ENCODE measurements at regions not wholly inside any gene's neighbourhood (a gene's known extent, or its start where the extent isn't known, plus 50 kb on each side); places are given as distances from the start of the nearest gene placed in this dataset.
"Not testable (repeated sequence)": the region's sequence is repeated elsewhere in the genome, so short reads cannot be mapped to it uniquely, and the experiment has no call there.

DNA sequence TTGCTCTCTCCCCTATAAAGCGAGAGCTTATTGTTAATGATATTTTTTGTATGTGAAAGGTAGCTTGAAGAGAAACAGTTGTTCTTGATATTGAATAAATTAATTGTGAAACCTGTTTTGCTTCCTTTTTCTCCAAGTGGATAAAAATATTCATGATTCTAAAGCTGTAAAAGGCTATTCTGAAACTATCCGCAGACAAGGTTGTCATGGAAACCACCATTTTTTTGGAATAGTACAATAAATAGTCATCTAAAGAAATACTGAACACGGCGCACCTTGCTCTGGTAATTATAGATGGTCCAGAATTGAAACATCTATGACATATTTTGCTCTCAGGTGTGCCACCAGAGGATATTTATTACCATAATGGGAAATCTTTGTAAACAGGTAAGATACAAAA is 1103.0 kb upstream of the SLC39A10 start:
- no peak for DNase-seq (ENCODE audit: low read depth in 2 of 2)

DNA sequence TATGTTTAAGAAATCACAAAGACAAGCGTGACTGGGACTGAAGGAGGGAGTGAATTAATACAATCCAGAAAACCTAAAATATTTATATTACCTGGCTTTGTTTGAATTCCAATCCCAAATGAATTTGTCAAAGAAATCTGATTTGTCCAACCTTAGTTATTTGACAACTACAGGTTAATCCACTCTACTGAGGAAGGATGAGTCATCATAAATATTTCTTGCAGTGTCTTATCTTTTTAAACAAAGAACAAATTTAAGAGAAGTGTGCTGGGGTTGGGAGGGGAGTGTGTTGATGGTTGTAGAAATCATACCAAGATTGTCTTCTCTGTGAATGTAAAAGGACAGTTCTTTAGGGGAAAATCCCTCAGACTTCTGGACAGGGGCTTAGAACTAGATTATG is 1106.3 kb upstream of the SLC39A10 start:
- DNase-seq (ENCODE audit: low read depth in 2 of 2), result no peak

DNA sequence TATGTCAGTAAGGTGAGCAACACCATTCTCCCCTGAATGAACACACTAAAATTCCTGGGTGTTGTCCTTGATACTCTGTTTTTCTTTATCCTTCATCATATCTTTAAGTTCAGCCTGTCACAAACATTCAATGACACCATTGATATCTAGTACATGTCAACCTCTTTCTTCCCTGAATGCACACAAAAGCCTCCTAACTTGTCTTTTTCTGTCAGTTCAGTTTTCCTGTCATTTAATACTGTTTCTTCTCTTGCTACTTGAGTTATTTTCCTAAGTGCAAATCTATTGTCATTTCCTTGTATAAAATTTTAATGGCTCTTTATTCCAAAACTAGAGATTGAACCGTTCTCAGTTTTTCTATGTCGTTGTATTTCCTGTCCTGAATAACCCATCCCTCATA is 1107.6 kb upstream of the SLC39A10 start:
- no peak for DNase-seq (ENCODE audit: low read depth in 2 of 2)

DNA sequence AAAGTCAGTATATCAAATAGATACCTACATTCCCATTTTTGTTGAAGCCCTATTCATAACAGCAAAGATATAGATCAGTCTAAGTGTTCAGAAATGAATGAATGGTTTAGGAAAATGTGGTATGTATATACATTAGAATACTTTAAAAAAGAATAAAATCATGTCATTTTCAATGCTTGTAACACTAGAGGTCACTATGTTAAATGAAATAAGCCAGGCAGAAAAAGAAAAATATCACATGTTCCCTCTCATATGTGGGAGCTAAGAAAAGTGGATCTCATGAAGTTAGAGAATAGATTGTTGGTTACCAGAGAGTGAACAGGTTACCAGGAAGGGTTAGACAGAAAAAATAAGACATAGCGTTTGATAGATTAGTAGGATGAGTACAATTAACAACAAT is 1111.0 kb upstream of the SLC39A10 start:
- DNase-seq (ENCODE audit: low read depth in 2 of 2), result no peak

DNA sequence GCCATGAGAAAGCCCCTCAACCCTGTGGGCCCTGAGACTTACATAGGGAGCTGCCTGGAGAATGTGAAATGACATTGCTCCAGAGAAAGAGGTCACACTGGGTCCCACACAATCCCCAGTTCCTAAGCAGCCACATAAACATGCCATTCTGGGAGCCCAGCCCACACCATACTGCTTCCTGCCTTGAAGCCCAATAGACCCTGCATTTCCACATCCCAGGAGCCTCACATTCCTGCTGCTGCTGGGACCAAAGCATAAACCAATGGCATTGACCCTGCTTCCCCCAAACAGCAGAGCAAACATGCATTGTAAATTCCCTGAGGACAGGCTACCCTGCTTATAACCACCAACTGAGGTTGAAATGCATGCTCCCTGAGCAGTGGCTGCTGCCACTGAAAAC is 1117.6 kb upstream of the SLC39A10 start:
- DNase-seq (ENCODE audit: low read depth in 2 of 2), result no peak

DNA sequence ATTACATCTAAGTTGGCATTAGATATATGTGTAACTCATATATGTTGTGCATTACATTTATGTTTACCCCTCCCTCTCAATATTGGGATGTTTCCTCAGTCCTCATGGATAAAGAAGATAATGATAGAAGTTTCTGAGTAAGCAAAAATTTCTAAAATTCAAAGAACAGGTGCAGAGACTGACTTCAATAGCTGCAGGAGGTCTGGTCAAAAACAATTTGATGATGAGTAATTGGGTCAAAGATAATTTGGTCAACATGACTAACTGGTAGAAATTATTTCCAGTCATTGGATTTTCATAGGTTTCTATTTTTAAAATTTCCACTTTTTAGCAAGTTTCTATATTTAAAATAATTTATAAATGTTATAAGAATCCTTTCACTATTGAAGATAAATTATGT is 1130.9 kb upstream of the SLC39A10 start:
- no peak for DNase-seq (ENCODE audit: low read depth in 2 of 2)

DNA sequence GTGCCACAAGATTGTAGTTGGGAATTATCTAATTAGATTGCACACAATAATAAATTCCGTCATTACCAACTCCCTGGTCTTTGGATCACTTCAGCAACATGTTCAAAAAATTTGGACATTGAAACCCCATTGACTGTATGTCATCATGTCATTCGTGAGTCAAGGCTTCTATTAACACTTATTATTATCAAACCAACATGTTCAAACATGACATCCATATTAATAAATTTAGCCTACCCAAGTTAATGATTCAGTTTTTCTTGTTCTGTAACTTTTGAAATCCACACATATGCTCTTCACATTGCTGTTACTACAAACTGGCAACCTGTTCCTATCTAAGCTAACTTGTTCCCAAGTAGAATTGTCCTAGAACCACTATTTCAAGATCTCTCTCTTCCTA is 1142.7 kb upstream of the SLC39A10 start:
- no peak for DNase-seq (ENCODE audit: low read depth in 2 of 2)

DNA sequence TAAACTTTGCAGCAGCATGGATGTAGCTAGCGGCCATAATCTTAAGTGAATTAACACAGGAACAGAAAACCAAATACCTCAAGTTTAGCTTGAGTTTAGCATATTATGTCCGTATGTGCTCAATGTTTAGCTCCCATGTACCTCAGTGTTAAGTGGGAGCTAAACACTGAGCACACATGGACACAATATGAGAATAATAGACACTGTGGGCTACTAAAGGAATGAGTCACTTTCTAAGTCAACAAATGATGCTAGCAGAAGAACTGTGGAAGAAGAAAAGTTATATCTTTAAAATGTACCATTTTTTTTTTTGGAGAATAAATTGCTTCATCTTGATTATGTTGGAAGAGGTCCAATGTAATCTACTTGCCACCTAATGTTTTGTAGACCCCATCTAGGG is 1146.0 kb upstream of the SLC39A10 start:
- DNase-seq (ENCODE audit: low read depth in 2 of 2), result not testable (repeated sequence)

DNA sequence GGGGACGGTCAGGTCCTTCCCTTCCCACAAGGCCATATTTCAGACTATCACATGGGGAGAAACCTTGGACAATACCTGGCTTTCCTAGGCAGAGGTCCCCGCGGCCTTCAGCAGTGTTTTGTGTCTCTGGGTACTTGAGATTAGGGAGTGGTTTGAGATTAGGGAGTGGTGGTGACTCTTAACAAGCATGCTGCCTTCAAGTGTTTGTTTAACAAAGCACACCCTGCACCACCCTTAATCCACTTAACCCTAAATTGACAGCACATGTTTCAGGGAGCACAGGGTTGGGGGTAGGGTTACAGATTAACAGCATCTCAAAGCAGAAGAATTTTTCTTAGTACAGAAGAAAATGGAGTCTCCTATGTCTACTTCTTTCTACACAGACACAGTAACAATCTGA is 1152.2 kb upstream of the SLC39A10 start:
- not testable (repeated sequence) for DNase-seq (ENCODE audit: low read depth in 2 of 2)

DNA sequence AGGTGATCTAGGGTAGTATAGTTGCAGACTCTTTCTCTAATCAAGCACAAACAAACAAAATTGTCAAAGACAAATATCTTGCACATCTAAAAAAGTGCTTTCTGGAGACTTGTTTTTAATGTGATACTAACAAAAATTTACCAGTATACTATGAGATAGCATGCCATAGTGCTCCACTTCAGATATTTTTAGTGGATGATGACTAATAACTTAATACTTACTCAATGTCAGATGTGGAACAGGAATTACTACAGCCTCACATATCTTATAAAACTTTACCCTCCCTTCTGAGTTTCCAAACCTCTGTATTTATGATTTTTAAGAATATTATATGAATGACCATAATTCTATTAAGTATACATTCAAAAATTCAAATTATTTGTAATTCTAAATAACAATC is 1162.0 kb upstream of the SLC39A10 start:
- no peak for DNase-seq (ENCODE audit: low read depth in 2 of 2)

DNA sequence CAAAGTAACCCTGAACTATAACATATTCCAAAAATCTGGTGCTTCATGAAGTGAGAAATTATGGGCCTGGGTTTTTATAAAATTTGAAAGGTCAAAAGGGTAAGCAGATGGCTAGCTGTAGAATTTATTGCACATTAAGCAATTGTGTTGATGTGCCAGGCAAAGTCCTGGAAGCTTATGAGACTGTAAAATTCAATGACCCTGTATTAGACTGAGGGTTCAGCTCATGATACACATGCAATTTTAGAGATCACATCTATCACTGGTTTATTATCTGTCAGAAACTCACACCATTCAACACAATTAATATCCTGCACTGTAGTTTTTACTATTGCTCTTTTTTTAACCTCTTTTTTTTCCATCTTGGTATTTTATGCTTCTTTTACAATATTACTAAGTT is 1162.6 kb upstream of the SLC39A10 start:
- no peak for DNase-seq (ENCODE audit: low read depth in 2 of 2)

DNA sequence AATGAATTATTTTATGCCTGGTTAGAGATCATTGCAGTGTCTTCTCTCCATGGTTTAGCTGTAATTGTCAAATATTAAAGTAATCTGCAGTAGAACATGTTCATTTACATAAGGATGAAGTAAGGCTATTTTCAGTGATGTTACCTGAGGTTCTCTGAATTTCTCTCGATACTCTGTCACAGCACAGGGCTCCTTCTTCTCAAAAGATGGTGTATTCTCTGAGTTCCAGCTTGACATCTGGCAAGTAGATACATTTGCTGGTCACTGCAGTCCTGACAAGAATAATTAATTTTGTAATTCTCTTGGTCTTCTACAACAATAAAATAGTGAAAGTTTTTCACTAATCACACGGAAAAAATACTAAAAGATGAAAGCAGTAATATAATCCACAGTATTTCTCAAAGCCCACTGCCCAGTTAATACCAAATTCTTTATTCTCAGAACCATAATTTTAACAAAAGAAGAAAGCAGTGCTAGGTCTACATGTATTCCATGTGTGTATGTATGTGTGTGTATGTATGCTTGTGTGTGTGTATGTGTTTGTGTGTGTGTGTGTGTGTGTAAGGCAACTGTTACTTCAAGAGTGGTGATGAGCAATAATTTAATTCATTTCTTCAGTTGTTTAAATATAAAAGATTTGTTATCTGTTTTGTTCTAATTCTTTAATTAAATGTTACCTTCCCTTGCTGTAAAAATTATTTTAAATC is 1165.5 kb upstream of the SLC39A10 start:
- no peak for DNase-seq (ENCODE audit: low read depth in 2 of 2)

DNA sequence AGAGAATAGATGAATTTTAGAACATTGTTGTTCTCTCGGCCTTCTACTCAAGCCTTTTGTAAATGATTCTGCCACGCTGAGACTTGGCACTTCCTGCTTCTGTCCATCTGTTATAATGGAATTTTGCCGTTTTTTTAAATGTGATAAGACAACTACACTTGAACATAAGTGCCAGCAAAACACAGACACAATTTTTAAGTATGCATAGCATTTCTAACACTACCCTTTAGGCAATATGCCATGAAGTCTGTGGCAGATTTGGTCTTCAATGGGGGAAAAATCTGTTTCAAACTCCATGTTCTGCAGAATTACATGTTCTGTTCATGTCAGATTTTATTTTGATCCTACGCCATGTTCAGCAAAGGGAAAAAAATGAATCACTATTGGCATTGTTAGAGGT is 1170.7 kb upstream of the SLC39A10 start:
- DNase-seq (ENCODE audit: low read depth in 2 of 2), result no peak

DNA sequence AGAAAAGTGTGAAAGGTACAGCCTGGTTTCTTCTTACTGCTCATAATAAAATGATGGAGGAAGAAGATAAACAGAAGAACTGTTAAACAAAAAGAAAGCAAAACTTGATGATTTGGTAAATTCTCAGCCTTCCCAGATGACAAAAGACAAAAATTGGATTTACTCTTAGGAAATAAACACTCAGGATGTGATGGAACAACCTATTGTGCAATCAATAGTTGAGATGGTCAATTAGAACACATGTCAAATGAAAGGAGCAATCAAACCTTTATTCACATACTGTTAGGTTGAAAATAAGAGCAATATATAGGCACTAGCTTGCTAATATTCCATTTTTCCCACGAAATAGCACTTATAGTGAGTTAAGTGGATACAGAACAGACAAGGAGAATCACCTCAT is 1174.0 kb upstream of the SLC39A10 start:
- no peak for DNase-seq (ENCODE audit: low read depth in 2 of 2)

DNA sequence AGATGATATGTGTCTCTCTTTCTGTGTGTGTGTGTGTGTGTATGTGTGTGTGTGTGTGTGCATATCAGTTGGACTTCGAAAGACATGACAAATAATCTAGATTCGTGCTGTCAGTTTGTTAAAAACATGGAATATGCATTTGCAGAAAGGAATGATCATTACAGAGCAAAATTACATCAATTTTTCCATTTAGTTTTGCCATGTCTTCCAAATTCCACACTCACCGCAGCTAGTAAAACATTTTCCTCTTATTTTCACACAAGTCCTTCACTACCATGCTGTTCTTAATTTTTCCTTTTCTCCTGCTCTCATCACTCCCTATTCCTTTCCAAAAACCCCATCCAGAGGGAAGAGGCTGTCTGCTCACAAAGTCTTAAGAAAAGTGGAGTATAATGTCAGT is 1191.4 kb upstream of the SLC39A10 start:
- DNase-seq (ENCODE audit: low read depth in 2 of 2), result no peak

DNA sequence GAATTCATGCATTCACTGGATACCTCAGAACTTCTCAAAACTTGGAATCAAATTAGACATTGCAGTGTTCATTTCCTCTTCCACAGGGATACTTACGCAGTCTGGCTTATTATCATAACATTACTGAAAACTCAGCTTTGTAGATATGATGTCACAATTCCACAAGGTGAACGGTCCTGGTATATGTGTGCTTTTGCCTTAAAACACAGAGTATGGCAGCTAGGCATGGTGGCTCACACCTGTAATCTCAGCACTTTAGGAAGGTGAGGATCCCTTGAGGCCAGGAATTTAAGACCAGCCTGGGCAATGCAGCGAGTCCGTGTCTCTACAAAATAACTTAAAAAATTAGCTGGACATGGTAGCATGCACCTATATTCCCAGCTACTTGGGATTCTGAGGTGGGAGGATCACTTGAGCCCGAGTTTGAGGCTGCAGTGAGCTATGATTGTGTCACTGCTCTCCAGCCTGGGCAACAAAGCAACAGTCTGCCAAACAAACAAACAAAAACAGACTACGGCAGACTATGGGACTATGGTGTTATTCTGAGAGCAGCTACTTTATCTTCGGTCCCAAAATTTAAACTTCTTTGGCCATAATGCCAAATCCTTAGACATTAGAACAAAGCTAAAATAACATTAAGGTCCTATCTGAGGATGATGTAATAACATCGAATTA is 1191.9 kb upstream of the SLC39A10 start:
- DNase-seq (ENCODE audit: low read depth in 2 of 2), result no peak

DNA sequence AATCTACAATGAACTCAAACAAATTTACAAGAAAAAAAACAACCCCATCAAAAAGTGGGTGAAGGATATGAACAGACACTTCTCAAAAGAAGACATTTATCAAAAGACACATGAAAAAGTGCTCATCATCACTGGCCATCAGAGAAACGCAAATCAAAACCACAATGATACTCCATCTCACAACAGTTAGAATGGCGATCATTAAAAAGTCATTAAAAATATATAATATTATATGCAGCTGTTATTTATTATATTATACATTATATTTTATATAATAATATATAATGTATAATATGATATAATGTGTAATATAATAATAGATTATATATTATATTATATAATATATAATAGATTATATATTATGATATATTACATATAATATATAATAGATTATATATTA is 1194.1 kb upstream of the SLC39A10 start:
- DNase-seq (ENCODE audit: low read depth in 2 of 2), result not testable (repeated sequence)

DNA sequence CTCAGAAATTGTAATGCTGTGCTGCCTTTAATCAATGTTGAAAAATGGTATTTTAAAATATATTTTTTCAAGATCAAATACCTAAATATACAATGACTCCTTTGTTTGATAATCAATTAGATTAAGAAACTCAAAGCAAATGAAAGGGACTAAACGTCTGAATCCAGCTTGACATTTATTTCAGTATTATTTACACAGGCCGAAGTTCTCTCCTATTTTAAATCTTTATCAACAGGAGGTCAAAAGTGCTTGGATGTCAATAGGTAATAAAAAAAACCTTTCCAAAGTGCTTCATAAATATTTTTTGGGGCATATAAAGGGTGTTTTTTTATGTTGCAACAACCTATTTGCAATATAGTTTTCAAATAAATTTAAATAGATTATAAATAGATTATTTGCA is 1201.7 kb upstream of the SLC39A10 start:
- DNase-seq (ENCODE audit: low read depth in 2 of 2), result no peak

DNA sequence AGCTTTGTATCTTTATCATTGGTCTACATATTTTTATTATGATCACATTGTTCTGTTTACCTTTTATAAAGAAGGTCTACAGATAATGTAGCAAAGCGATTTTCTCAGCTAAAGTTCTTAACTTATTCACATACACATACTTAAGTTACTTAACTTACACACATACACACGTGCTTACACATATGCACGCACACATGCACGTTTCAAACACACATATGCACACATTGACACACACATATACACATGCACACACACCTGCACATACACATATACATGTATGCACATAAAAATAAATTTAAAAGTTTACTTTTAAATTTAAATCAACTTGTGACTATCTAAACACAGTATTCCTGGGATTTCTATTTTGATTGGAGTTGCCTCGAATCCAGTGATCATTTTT is 1204.5 kb upstream of the SLC39A10 start:
- DNase-seq (ENCODE audit: low read depth in 2 of 2), result no peak

DNA sequence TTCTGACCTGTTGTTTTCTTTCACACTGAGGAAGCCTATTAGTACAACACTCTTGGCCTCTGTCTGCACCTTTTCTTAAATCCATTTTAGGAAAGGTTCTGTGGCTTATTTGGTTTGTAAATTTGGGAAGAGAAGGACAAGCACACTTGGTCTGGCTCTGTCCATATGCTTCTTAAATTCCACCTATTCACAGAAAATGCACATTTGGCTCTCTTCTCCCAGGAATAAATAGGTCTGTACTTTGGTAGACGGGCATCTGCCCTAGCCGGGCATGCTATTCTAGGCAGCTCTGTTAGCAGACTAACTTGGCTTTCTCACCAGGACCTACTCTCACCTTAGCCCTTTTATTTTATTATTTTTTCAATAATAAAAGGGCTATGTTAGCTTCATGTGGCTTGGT is 1211.8 kb upstream of the SLC39A10 start:
- no peak for DNase-seq (ENCODE audit: low read depth in 2 of 2)

DNA sequence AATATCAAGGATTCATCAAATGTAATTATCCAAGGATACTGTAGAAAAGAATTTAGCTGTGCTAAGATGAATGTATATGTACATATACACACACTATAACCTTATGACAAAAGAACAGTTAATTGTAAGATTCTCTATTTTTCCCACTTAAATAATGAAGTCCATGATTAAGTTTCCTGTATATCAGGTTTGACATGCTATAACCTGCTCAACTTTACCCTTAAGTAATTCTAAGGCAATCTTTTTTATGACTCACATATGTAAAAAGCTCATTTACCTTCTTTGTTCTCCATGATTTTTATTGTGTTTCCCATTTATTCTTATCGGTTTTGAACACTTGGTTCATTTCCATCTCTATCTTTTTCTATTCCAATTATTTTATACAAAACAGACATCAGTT is 1213.1 kb upstream of the SLC39A10 start:
- no peak for DNase-seq (ENCODE audit: low read depth in 2 of 2)

DNA sequence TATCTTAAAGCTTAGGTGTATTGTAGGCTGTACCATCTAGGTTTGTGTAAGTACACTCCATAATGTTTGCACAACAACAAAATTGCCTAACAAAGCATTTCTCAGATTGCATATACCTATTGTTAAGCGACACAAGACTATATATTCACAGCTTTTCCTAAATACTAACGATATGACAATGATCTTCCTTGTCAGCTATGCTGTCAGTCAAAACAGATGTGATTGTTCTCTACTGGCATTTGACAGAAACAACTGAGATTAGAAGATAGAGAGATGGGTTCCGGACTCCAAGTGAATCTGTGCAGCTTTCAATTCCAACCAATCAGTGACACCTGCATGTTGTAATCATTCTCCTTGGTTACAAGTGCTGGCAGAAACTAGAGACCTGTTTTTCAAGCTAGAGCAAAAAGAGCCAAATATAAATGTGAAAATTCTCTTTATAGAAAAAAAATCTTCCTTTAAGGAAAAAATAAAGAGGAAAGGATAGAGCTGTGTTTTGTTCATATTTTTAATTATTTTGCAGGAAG is 1232.3 kb upstream of the SLC39A10 start:
- DNase-seq (ENCODE audit: low read depth in 2 of 2), result no peak

DNA sequence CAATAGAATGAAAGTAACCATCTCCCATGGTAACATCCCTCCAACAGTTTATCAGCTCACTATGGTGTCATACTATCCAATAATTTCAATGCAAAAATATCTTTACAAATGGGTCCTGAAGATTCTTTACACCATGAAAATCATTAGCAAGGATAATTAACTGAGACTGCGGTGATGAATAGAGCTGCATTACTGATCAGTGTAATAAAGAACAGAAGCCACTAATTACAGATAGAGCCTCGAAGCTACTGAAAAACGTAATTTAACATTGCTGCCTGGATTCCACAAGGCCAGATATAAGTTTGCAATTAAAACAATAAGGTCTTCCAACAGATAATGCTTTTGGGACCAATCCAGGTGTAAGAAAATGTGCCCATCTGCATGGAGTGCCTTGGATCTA is 1245.8 kb upstream of the SLC39A10 start:
- DNase-seq (ENCODE audit: low read depth in 2 of 2), result no peak

DNA sequence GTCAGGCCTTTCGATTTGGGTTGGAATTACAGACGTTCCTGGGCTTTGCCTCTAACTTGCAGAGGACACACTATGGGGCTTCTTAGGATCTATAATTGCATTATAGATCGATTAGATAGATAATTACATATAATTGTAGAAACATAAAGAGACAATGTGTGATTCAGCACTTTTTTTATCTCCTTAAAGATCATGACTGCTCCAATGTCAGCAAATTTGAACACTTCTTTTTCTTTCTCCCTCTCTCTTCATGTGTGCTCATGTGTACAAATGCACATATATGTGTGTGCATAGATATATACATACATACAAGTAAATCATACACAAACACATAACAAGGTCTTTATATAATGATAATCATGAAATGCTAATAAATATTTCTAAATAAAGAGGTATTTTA is 1261.2 kb upstream of the SLC39A10 start:
- no peak for DNase-seq (ENCODE audit: low read depth in 2 of 2)

Measured in stimulated activated CD8-positive, alpha-beta memory T cell treated with anti-CD3 and anti-CD28 coated beads, Interleukin-2, amount 100 ng/mL, for 1 hour (primary cell).